Stimulated activated CD4-positive, alpha-beta T cell treated with anti-CD3 and anti-CD28 coated beads, Interleukin-1b, Interleukin-23, amount 100 ng/mL, for 1 hour (primary cell): ENCODE measurements at regions not wholly inside any gene's neighbourhood (a gene's known extent, or its start where the extent isn't known, plus 50 kb on each side); places are given as distances from the start of the nearest gene placed in this dataset.

Experiments
- DNase-seq, 2 donors: peaks; one replicate each; pipeline ENCODE4 v3.0.0-alpha.2; 2020; ENCODE audit warnings: low read depth in 2 of 2

DNA sequence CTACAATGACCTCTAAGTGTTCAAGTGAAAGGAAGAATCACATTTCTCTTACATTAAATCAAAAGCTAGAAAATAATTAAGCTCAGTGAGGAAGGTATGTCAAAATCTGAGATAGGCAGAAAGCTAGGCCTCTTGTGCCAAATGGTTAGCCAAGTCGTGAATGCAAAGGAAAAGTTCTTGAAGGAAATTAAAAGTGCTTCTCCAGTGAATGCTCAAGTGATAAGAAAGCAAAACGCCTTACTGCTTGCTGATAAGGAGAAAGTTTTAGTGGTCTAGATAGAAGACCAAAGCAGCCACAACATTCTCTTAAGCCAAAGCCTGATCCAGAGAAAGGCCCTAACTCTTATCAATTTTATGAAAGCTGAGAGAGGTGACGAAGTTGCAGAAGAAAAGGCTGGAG lies 932.3 kb upstream of the ACVR2A start:
- no peak for DNase-seq

DNA sequence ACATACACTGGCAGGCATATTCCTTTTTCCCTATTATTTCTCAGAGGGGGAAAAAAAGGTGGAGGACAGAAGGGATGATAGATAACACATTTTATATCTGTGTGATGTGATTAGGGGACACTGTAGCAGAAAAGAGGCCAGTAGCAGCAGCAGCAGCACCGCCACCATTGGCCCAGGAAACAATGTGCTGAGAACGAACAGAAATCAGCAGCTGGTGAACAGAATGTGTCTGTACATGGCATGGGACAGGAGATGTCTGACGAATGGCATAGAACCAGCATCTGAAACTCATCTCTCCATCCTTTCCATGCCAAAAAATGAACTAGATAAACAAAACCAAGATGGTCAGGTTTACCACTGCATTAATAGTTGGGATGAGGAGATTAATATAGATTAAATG lies 936.1 kb upstream of the ACVR2A start:
- no peak for DNase-seq

DNA sequence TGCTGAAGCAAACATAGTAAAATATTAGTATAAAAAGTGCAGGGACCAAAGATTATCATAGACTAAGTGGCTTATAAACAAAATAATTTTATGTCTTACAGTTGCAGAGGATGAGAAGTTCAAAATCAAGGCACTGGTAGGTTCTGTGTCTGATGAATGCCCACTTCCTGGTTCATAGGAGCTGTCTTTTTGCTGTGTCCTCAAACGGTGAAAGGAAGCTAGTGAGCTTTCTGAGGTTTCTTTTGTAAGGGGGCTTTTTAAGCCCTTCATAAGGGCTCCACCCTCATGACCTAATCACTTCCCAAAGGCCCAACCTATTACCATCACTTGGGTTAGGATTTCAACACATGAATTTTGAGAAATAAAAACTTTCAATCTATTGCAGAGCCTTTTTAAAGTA lies 946.7 kb upstream of the ACVR2A start:
- no peak for DNase-seq

DNA sequence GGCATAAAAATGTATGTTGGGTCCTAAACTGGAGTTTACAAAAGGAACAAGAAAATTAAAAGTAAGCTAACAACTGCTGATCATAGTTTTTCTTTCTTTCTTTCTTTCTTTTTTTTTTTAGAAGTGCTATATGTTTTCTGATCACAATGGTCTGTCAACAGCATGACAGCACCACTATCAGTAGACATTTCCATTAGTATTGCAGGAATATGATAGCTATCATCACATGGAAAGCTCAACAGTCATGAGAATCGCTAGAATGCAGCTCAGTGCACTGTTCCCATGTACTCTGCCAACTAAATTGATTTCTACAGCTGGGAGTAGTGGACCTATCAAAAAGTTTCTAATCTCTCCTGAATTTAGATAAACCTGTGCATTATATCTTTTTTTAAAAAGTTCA lies 950.3 kb upstream of the ACVR2A start:
- no peak for DNase-seq

DNA sequence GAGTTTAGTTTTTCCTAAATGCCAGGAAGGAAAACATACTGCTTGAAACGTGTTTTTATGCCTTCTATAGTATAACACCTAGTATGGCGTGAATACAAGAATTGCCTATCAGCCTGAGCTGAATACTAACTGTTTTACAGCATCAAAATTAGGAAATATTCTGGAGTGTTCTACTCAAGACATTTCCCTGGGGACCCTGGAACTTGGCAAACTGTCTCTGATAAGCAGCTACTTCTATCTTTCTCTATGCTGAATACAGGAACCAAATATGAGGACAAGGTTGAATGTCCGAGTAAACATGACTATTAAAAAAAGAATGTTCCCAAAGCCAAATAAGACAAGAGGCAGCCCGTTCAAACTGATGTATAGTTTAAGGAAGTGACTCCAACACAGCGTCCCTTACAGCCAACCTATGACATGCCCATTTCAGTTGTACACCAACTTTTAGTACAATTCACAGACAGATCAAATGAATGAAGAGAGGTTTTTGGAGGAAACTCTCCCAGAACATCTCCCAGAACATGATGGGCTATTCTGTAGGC lies 951.3 kb upstream of the ACVR2A start:
- no peak for DNase-seq

DNA sequence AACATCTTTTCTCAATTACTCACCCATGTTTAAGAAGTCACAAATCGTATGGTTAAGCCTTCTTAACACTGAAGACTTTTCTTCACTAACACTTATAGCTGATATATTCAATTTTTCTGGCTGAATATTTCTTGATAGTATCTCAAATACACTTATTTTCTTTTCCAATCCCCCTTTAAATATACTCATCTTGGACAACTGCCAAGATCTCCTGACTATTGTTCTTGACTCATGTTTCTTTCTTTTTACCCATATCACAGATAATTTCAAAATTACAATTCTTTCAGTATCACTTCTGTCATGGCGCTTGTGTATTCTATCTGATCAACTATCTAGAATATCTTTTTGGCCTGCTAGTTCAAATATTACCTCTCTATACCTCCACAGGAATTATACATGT lies 954.3 kb upstream of the ACVR2A start:
- no peak for DNase-seq

DNA sequence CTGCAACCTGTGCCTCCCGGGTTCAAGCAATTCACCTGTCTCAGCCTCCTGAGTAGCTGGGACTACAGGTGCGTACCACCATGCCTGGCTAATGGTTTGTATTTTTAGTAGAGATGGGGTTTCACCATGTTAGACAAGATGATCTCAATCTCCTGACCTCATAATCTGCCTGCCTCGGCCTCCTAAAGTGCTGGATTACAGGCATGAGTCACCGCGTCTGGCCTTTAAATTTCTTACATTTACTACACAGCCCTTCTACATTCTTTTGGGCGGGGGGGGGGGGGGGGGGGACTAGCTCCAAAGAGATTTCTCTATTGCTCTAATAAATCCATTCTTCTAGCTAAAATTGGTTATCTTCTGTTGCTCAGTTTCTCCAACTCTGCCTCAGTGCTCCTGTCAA lies 964.9 kb upstream of the ACVR2A start:
- DNase-seq = no peak

DNA sequence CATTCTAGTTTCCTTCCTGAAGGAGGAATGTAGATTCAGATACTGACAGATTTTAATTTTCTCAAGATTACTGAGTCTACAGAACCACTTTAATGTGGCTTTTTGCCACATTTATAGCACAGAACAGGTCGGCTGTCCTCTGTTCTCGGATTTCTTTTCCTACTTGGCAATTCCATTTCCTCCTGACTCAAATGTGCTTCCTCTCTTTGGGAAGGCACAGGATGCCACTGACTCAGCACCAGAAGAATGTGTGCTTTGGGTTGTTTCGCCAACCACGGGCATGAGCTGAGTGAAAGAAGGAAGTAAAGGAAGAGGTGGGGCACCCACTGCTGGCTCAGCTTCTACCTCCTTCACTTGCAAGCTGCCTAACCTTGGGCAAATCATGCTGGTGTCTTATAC lies 970.6 kb upstream of the ACVR2A start:
- no peak for DNase-seq

DNA sequence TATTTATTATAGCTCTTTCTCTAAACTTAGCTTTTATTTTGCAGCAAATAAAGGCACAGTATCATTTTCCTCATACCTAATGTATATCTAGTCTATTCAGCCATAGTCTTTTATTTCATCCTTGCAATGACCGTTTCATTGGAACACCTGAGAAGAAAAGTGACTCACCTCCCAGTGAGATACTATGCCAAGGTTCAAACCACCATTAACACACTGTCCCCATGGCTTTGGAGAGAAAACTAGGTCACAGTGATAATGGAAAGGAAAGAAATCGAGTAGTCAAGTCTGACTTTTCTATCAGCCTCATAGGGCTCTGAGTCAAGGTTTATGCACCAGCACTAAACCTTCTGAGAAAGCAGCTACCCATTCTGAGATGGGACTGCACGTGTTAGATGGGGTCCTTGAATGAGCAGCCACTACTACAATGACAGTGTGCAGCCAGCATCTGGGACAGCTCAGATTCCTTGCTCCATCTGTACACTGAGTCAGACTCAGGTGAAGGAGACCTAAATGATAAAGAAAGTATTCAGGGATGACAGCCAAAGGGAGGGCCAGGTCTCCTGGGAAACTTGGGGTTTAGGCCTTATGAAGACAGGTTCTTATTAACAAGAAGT lies 971.1 kb upstream of the ACVR2A start:
- no peak for DNase-seq

DNA sequence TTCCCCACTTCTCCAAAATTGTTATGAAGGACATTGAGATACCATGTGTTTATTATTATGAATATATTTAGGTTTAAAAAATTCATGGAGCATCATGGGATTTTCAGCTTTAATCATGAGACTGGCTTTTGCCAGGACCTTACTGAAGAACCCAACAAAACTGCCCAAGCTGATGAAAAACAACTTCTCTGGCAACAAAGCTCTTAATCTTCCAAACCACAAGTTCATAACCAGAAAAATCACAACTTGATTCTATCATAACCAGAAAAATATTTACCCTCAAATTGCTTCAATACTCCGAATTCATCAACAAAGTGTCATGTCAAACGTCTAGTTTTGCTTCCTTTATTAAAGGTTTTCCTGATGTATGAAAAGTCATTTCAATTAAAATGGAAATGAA lies 971.8 kb upstream of the ACVR2A start:
- no peak for DNase-seq

DNA sequence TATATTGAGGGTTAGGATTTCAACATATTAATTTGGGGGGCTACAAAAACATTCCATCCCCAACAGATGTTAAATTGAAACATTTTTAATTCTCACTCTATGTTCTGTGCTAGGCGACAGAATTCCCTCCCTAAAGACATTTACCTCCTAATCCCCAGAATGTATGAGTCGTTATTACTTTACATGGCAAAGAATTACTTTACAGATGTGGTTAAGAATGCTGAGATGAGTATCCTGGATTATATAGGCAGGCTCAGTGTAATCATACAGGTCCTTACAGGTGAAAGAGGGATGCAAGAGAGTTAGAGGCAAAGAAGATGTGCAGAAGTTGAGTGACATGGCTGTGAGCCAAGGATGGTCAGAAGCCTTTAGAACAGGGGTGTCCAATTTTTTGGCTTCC lies 974.1 kb upstream of the ACVR2A start:
- no peak for DNase-seq

DNA sequence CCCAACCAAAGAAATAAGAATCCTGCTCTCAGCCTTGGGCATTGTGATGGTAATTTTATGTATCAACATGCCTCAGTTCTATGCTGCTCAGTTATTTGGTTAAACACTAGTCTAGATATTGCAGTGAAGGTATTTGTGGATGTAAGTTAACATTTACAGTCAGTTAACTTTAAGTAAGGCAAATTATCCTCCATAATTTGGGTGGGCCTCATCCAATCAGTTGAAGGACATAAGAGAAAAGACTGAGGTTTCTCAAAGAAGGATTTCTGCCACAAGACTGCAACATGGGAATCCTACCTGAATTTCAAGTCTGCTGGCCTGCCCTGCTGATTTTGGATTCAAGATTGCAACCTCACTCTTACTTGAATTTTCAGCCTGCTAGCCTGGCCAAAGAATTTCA lies 975.5 kb upstream of the ACVR2A start:
- no peak for DNase-seq

DNA sequence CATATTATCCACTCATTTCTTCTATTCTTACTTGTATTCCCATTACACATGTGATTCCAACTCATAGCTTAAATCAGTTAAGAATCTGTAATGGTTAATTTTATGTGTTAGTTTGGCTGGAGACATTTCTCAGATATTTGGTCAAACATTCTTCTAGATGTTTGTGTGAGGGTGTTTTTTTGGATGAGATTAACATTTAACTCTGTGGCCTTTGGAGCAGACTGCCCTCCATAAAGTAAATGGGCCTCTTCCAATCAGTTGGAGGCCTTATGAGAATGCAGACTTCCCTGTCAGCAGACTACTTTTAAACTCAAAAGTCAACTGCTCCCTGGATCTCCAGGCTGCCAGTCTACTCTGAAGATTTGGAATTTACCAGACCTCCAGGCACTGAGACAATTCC lies 976.8 kb upstream of the ACVR2A start:
- DNase-seq = no peak

DNA sequence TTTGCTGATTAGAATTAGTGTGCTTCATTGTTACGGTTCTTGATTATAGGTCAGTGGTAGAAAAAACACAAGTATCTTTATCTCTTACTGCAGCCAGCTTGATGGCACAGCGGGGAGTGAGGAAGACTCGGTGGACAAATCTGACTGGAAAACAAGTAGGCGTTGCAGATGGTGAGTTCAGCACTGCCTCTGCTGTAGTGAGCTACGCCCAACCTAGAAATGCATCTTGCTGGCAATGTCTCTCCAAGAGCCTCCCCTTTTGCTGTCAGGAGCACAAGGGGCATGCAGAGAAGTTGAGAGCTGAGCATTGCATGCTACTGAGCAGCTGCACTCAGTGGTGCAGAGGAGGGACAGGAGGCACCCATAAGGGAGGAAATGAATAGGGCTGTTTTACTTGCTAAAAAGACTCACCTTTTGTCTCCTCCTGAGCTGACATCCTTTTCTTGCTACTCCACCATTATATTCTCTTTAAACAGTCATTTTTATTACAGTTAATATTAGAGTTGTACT lies 977.3 kb upstream of the ACVR2A start:
- no peak for DNase-seq

DNA sequence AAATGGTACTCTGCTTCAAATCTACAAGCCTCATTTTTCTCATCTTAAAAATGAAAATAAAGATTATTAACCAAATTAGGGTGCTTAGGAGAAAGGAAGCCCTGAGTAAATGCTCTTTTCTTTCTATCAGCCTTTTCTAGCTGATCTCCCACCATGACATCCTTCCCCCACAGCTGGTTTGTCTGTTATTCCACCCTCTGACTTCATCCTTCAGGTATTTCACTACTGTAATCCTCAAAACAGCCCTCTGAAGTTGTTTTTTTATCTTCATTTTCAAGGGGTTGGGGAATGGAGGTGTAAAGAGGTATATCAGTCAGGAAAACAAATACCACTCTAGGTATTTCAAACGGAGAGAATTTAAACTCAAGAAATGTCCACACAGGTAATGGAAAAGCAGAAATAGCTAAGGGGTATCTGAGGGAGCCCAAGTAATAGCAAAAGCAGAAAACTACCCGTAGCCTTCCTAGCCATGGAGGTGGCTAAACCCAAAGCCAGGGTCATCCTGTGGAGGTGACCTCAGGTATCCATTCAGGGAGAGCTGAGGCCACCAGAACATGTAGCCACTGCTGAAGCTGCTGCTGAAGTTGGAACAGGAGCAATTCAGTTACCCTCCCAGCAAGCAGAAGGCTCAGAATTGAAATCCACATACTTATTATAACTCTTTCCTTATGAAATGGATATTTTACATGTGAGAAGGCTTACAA lies 990.9 kb upstream of the ACVR2A start:
- no peak for DNase-seq

DNA sequence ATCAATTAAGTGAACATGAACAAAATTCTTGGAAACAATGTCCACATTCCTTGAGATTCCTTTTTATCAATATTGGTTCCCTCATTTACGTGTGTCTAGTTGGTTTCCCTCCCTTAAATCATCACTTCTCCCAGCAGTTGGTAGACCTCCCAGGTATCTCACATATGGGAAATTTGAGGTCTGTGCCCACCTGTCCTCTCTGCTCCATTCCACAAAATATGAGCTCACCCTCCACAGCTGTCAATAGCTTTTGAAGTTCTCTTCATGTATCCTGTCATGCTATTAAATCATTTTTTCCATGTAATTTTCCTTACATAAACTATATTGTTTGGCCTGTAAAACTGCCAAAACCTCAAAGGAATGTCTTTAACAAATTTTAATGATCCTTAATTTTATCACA lies 992.2 kb upstream of the ACVR2A start:
- DNase-seq = no peak

DNA sequence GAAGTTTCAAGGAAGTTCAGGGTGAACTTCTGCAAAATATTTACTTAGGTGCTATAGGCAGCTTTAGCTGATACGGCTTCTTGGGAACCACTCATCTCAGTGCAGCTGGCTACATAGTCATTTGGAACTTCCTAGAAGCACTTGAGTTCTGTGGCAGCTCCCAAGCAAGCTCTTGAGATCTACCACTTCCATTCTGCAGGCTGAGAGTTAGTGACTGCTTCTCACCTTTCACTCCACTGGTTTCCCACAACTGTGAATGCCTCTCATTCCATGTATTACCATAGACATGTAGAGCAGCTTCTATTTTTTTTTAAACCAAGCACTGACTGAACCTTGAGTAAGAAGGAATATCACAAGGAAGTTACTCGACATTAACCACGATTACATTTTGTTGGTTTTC lies 994.1 kb upstream of the ACVR2A start:
- DNase-seq = no peak

DNA sequence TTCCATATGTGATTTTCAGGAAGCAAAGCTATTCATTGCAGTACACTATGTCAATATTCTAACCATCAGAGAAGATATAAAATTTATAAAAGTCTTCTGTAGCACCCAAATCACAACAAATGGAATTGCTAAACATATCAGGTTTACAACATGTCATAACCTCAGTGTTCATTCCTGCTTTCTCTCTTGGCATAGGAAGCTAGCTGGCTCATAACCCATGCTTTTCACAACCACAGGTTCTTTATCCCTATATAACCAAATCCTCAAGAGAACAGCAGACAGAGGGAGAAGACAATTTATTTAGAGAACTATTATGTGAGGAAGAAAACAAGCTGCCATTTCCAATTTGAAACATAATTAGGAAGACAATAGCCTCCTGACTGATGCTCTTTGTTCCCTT lies 997.0 kb upstream of the ACVR2A start:
- DNase-seq = no peak

DNA sequence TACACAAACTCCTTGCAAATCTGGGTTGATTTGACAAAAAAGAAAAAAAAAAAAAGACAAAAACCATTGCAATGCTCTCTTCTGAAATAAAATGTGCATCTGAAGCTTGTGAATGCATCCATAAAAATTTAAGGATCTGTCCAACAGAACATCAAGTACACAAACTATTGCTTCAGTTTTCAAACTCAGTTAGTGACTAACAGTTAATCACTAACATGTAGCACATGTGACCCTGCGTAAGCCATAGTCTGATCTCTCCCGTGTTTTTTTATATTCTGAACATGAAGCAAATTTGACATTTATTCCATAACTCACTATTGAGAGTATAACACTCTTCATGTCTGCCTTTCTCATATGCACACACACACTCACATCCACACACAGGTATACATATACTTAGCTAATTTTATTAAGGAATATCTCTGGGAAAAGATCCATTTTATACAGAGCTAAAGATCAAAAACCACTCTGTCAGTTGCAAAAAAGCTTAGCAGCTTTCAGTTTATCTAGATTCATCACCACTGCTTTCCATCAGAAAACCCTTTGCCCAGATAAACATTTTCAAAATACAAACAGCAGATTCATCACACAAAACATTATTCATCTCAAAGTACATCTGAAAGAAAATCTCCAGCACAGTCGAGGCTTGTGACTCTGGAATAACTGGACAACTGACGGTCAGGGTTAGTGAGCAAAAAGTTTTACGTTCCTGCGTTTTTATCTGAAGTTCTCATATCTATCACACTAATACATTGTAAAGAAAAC lies 1000.4 kb upstream of the ACVR2A start:
- no peak for DNase-seq

DNA sequence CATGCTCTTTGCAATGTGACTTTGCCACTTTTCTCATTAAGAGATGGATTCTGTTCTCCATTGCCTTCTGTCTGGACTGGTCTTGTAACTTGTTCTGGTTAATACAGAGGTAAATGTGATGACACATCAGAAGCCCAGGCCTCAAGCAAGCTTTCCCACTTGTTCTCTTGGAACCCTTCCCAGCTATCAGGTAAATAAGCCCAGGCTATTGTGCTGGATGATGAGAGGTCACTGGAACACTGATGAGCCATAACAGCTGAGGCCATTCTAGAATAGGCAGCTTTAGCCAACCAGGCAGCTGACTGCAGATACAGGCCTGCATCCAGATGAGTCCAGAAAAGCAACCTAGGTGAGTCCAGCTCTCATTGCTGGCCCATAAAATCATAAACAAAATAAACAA lies 1007.0 kb upstream of the ACVR2A start:
- DNase-seq = no peak

DNA sequence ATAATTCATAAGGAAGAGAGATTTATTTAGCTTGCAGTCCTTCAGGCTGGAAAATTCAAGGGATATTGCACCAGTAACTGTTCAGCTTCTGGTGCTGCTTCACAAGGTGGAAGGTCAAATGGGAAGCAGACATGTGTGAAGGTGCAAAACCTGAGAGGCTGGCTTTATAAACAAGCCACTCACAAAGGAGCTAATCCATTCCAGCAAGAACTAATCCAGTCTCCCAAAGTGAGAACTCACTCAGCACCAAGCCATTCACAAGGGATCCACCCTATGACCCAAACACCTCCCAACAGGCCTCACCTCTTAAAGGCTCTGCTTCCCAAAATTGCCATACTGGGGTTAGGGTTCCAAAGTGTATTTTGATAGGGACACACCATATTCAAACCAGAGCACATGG lies 1018.4 kb upstream of the ACVR2A start:
- DNase-seq = no peak

DNA sequence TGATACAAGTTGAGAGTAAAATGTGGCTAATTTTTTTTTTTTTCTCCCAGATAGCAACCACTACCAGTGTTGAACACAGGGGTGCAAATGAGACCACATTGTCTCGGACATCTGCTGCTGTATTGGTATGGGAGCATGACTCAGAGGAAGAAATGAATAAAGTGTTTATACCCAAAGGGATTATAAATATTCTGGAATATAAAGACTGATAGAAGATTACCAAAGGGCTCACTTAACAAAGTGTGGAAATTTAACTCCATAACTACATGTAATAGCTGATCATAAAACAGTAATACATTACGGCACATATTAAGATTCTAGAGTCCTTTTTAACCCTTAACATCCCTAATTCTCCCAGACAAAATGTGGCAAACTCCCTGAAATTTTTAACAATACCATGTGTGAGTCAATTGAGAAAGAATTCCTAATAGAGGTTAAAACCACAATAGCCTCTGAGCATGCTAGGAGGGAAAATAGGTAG lies 1023.0 kb upstream of the ACVR2A start:
- no peak for DNase-seq

DNA sequence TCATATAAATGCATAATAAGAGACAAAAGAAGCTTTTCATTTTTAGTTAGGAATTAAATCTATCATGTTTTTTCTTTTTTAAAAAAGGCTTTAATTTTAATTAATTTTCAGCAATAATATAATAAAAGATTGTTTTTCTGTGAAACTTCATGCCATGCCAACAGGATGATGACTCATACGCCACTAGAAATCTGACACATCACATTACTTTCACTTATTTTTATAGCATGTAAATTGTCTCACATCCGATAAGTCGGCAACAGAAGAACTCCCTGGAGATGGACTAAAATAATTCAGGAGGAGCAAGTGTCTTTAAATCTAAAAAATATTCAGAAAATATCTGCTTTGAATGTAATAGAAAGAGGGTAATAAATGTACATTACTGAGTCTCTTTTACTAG lies 1024.2 kb upstream of the ACVR2A start:
- no peak for DNase-seq
